HCT116 (cell line): ENCODE measurements at regions not wholly inside any gene's neighbourhood (a gene's known extent, or its start where the extent isn't known, plus 50 kb on each side); places are given as distances from the start of the nearest gene placed in this dataset.

Source experiments
- ATAC-seq: fragments of 200-7000 bp; cut with Tn5 transposase; 2 replicates; pipeline ENCODE4 v1.9.1; 2020; ENCODE audit warnings: mild to moderate bottlenecking, moderate library complexity
- BruUV-seq: library from RNA; stranded (reverse); fragments of 400-500 nt; replicated peaks from 2 replicates; lab custom pipeline; 2021; lab: Mats Ljungman, UMichigan
- CTCF ChIA-PET: fragments of 300-600 bp; sonication (Branson Sonifier 250); formaldehyde crosslinking; loops from one replicate; lab custom pipeline; 2021; ENCODE audit warnings: antibody characterized with exemption; lab: Charles Lee
- POLR2A ChIA-PET: fragments of 300-600, 350-600 bp; sonication (Branson Sonifier 250); formaldehyde crosslinking; loops from one replicate; lab custom pipeline; 2021; ENCODE audit warnings: antibody characterized with exemption; lab: Charles Lee
- RAD21 ChIA-PET, 2 experiments: fragments of 300-600 bp; sonication (Branson Sonifier 250); formaldehyde crosslinking; loops; one replicate each; lab custom pipeline; 2023; ENCODE audit warnings: low total read pairs in 2 of 2; ENCODE audit not compliant: uncharacterized antibody in 2 of 2, unreplicated experiment in 2 of 2, low non-redundant PET in 1 of 2; lab: Charles Lee
- DNase-seq: peaks from one replicate; pipeline ENCODE4 v3.0.0-alpha.2; 2010; ENCODE audit warnings: low read depth, low spot score
- H2AFZ ChIP-seq: fragments of 200-600 bp; shearing (Covaris generic), sonication (generic); 2 replicates; pipeline ENCODE4 v1.6.1; 2017; ENCODE audit warnings: low read depth, mixed run types, mixed read lengths, antibody characterized with exemption, low read length; ENCODE audit not compliant: poor library complexity, severe bottlenecking
- H3K27ac ChIP-seq: 2 replicates; pipeline ENCODE4 v1.5.1; 2012; ENCODE audit warnings: low read depth, low read length
- H3K27me3 ChIP-seq: fragments of 200-600 bp; sonication (generic); 2 replicates; pipeline ENCODE4 v1.6.1; 2016; ENCODE audit warnings: mixed run types, low read length, mixed read lengths; ENCODE audit not compliant: insufficient read depth
- H3K36me3 ChIP-seq, 2 experiments: fragments of 200-500 bp in 1 of 2; fragments of 200-600 bp in 1 of 2; sonication (Bioruptor generic) in 1 of 2; sonication (generic) in 1 of 2; 2 replicates each; pipeline versions ENCODE4 v1.5.1 to v1.6.1; 2014 to 2016; ENCODE audit warnings: low read length in 2 of 2, inconsistent platforms in 1 of 2, mixed read lengths in 1 of 2, mixed run types in 1 of 2; ENCODE audit not compliant: insufficient read depth in 2 of 2, control insufficient read depth in 1 of 2
- H3K4me1 ChIP-seq, 2 experiments: fragments of 200-600 bp in 1 of 2; sonication (generic) in 1 of 2; 2 replicates each; pipeline versions ENCODE4 v1.5.1 to v1.6.1; 2012 to 2017; ENCODE audit warnings: low read length in 2 of 2, inconsistent platforms in 1 of 2, mild to moderate bottlenecking in 1 of 2, mixed read lengths in 1 of 2, mixed run types in 1 of 2, moderate library complexity in 1 of 2; ENCODE audit not compliant: insufficient read depth in 2 of 2, control insufficient read depth in 1 of 2
- H3K4me2 ChIP-seq: fragments of 200-600 bp; sonication (generic); 2 replicates; pipeline ENCODE4 v1.6.1; 2017; ENCODE audit warnings: mixed run types, low read length, mixed read lengths
- H3K4me3 ChIP-seq, 2 experiments: fragments of 200-600 bp in 1 of 2; sonication (generic) in 1 of 2; replicated peaks in 1 of 2; 2 replicates each; pipeline ENCODE4 v1.5.1; 2011 to 2016; ENCODE audit warnings: low read length in 2 of 2, control low read depth in 1 of 2, low read depth in 1 of 2, mild to moderate bottlenecking in 1 of 2, mixed read lengths in 1 of 2, mixed run types in 1 of 2
- H3K79me2 ChIP-seq: fragments of 200-600 bp; sonication (generic); 2 replicates; pipeline ENCODE4 v1.6.1; 2017; ENCODE audit warnings: mild to moderate bottlenecking, mixed run types, low read length, moderate library complexity, mixed read lengths; ENCODE audit not compliant: insufficient read depth
- H3K9ac ChIP-seq: fragments of 200-600 bp; sonication (generic); 2 replicates; pipeline ENCODE4 v1.6.1; 2016; ENCODE audit warnings: low read length, mixed read lengths
- H3K9me2 ChIP-seq: fragments of 200-600 bp; sonication (generic), shearing (Covaris generic); 2 replicates; pipeline ENCODE4 v1.6.1; 2017; ENCODE audit warnings: mixed run types, mild to moderate bottlenecking, moderate library complexity; ENCODE audit not compliant: insufficient read depth
- H3K9me3 ChIP-seq, 2 experiments: fragments of 200-500 bp in 1 of 2; fragments of 200-600 bp in 1 of 2; sonication (Bioruptor generic) in 1 of 2; sonication (generic) in 1 of 2; 2 replicates each; pipeline ENCODE4 v1.6.1; 2014 to 2017; ENCODE audit warnings: low read length in 2 of 2, mixed read lengths in 2 of 2, inconsistent platforms in 1 of 2, low read depth in 1 of 2, mild to moderate bottlenecking in 1 of 2, mixed run types in 1 of 2, moderate library complexity in 1 of 2; ENCODE audit not compliant: control insufficient read depth in 1 of 2, insufficient read depth in 1 of 2
- H4K20me1 ChIP-seq: fragments of 200-600 bp; sonication (generic), shearing (Covaris generic); 2 replicates; pipeline ENCODE4 v1.6.1; 2017; ENCODE audit warnings: mixed run types, mild to moderate bottlenecking, moderate library complexity; ENCODE audit not compliant: insufficient read depth
- CEBPB ChIP-seq: IDR thresholded peaks from 2 replicates; pipeline ENCODE4 v1.6.1; 2012; ENCODE audit warnings: low read depth
- CTCF ChIP-seq, 3 experiments: fragments of 200-600 bp in 1 of 3; sonication (generic) in 1 of 3; IDR thresholded peaks in 2 of 3; conservative IDR thresholded peaks in 1 of 3; 2 replicates each; pipeline ENCODE4 v1.5.1; 2012 to 2017; ENCODE audit warnings: low read depth in 2 of 3, low read length in 2 of 3, antibody characterized with exemption in 1 of 3, borderline replicate concordance in 1 of 3, control low read depth in 1 of 3, mild to moderate bottlenecking in 1 of 3, mixed read lengths in 1 of 3, mixed run types in 1 of 3, moderate library complexity in 1 of 3; ENCODE audit not compliant: insufficient read depth in 1 of 3
- EGR1 ChIP-seq: IDR thresholded peaks from 2 replicates; pipeline ENCODE4 v1.6.1; 2012; ENCODE audit warnings: low read depth
- EZH2phosphoT487 ChIP-seq: fragments of 200-600 bp; IDR thresholded peaks from 2 replicates; pipeline ENCODE4 v1.6.1; 2018; ENCODE audit warnings: antibody characterized with exemption, borderline replicate concordance
- FOSL1 ChIP-seq: IDR thresholded peaks from 2 replicates; pipeline ENCODE4 v1.6.1; 2012; ENCODE audit warnings: low read depth
- JUND ChIP-seq: IDR thresholded peaks from 2 replicates; pipeline ENCODE4 v1.6.1; 2012
- POLR2A ChIP-seq: IDR thresholded peaks from 2 replicates; pipeline ENCODE4 v1.7.0; 2011; ENCODE audit warnings: borderline replicate concordance; ENCODE audit not compliant: insufficient read depth, insufficient read length; ENCODE audit errors: extremely low read depth
- POLR2AphosphoS5 ChIP-seq: IDR thresholded peaks from 2 replicates; pipeline ENCODE4 v1.6.1; 2011; ENCODE audit warnings: mild to moderate bottlenecking, low read depth, low read length, moderate library complexity
- RAD21 ChIP-seq: IDR thresholded peaks from 2 replicates; pipeline ENCODE4 v1.6.1; 2012; ENCODE audit warnings: low read depth, mild to moderate bottlenecking
- SIN3A ChIP-seq: IDR thresholded peaks from 2 replicates; pipeline ENCODE4 v1.6.1; 2012; ENCODE audit warnings: low read depth
- SP1 ChIP-seq: IDR thresholded peaks from 2 replicates; pipeline ENCODE4 v1.6.1; 2012; ENCODE audit warnings: low read depth
- SRF ChIP-seq: IDR thresholded peaks from 2 replicates; pipeline ENCODE4 v1.6.1; 2012; ENCODE audit warnings: low read depth
- TCF7L2 ChIP-seq: IDR thresholded peaks from 2 replicates; pipeline ENCODE4 v1.7.0; 2011; ENCODE audit warnings: borderline replicate concordance, inconsistent platforms; ENCODE audit not compliant: insufficient read depth, insufficient read length; ENCODE audit errors: extremely low read depth
- ZBTB33 ChIP-seq: IDR thresholded peaks from 2 replicates; pipeline ENCODE4 v1.6.1; 2011; ENCODE audit warnings: mild to moderate bottlenecking, low read length, moderate library complexity; ENCODE audit not compliant: insufficient replicate concordance; ENCODE audit errors: extremely low read depth
- ZNF274 ChIP-seq: fragments of 200-500 bp; sonication (Bioruptor generic); IDR thresholded peaks from 2 replicates; pipeline ENCODE4 v1.6.1; 2014; ENCODE audit warnings: mild to moderate bottlenecking, low read depth, low read length, inconsistent platforms
- intact Hi-C: fragments of 100-400 bp; cut with micrococcal nuclease; formaldehyde crosslinking; loops from 2 replicates; pipeline ENCODE4 v1.10.0; 2022
- TF ChIP-seq, protein P1 (sequence below): IDR thresholded peaks from 2 replicates; pipeline ENCODE4 v1.6.1; 2012

DNA sequence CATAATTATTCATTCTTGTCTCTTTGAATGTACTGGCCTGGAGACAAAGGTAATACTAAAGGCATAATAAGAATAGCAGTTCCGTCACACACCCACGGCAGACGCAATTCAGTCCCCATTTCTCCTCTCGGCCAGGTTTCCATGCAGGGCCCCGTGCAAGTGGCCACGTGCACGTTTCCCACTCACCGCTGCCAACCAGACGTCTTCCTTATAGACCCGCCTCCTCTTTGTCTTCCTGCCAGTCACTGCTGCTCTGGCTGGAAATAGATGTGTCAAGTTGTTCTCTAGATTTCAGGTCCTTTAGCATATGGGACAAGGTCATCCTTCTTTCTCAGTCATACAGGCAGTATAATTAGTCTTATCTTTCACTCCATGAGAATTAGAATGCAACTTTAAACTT lies 204.3 kb downstream of the SUCLA2 start:
- H3K4me1 ChIP-seq = no peaks in the 10 kb centered on the region
- no peaks in the 10 kb centered on the region for H3K79me2 ChIP-seq
- no peak overlapping the region for H2AFZ ChIP-seq
- no peaks in the 10 kb centered on the region for H3K9me3 ChIP-seq
- no peak overlapping the region for H3K9ac ChIP-seq
- intact Hi-C loops = no loop called here
- H3K4me3 ChIP-seq = no peak overlapping the region
- RAD21 ChIA-PET = no interaction called here
- BruUV-seq = no TSS peak
- H3K36me3 ChIP-seq = no peaks in the 10 kb centered on the region
- DNase-seq = no peak
- no peak overlapping the region for H3K27ac ChIP-seq
- H4K20me1 ChIP-seq = no peaks in the 10 kb centered on the region
- CTCF ChIA-PET = no interaction called here
- ATAC-seq = no peak
- no peaks in the 10 kb centered on the region for H3K27me3 ChIP-seq
- H3K4me2 ChIP-seq = no peak overlapping the region
- no peak for TF ChIP-seq POLR2A
- TF ChIP-seq TCF7L2 = no peak
- no peak for TF ChIP-seq RAD21
- TF ChIP-seq FOSL1 = no peak
- no peak for TF ChIP-seq ZNF274
- TF ChIP-seq, protein P1, sequence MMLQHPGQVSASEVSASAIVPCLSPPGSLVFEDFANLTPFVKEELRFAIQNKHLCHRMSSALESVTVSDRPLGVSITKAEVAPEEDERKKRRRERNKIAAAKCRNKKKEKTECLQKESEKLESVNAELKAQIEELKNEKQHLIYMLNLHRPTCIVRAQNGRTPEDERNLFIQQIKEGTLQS = no peak
- no peak for TF ChIP-seq EGR1
- TF ChIP-seq SP1 = no peak
- no peak for TF ChIP-seq ZBTB33
- TF ChIP-seq CTCF (IDR thresholded peaks at IDR 0.05 in 2 of 3, conservative IDR thresholded peaks at IDR 0.05 in 1 of 3; ENCODE audit: borderline replicate concordance in 1 of 3, insufficient read depth in 1 of 3, low read depth in 2 of 3, low read length in 2 of 3) = no peak
- TF ChIP-seq CEBPB = no peak
- no peak for TF ChIP-seq SRF
- no peak for TF ChIP-seq POLR2AphosphoS5
- TF ChIP-seq EZH2phosphoT487 = no peak
- TF ChIP-seq SIN3A = no peak
- no peak for TF ChIP-seq JUND
- no peaks in the 10 kb centered on the region for H3K9me2 ChIP-seq
- POLR2A ChIA-PET = no interaction called here
